GM23338 (cell line): ENCODE measurements at regions not wholly inside any gene's neighbourhood (a gene's known extent, or its start where the extent isn't known, plus 50 kb on each side); places are given as distances from the start of the nearest gene placed in this dataset.

Source experiments
- ATAC-seq: fragments of 200-7000 bp; cut with Tn5 transposase; 3 replicates; pipeline ENCODE4 v1.9.1; 2020
- DNase-seq: peaks from one replicate; pipeline ENCODE4 v3.0.0-alpha.2; 2015; ENCODE audit warnings: low spot score
- H2AFZ ChIP-seq: fragments of 200-600 bp; sonication (generic); 2 replicates; pipeline ENCODE4 v1.8.0; 2016; ENCODE audit warnings: antibody characterized with exemption, mild to moderate bottlenecking, moderate library complexity
- H3F3A ChIP-seq: fragments of 200-600 bp; sonication (generic); replicated peaks from 2 replicates; pipeline ENCODE4 v1.8.0; 2017; ENCODE audit warnings: antibody characterized with exemption, mixed run types, low read depth
- H3K27ac ChIP-seq: fragments of 200-600 bp; sonication (generic); 2 replicates; pipeline ENCODE4 v1.6.1; 2016; ENCODE audit warnings: low read depth
- H3K27me3 ChIP-seq: fragments of 200-600 bp; sonication (generic); 2 replicates; pipeline ENCODE4 v1.8.0; 2016; ENCODE audit warnings: mild to moderate bottlenecking, mixed run types, moderate library complexity; ENCODE audit not compliant: insufficient read depth
- H3K36me3 ChIP-seq: fragments of 200-600 bp; sonication (generic); 2 replicates; pipeline ENCODE4 v1.8.0; 2016; ENCODE audit warnings: mild to moderate bottlenecking; ENCODE audit not compliant: insufficient read depth
- H3K4me1 ChIP-seq: fragments of 200-600 bp; sonication (generic); 2 replicates; pipeline ENCODE4 v1.8.0; 2016; ENCODE audit warnings: mild to moderate bottlenecking, moderate library complexity; ENCODE audit not compliant: insufficient read depth
- H3K4me2 ChIP-seq: fragments of 200-600 bp; sonication (generic); 2 replicates; pipeline ENCODE4 v1.7.1; 2017; ENCODE audit warnings: mixed run types
- H3K4me3 ChIP-seq: fragments of 200-600 bp; sonication (generic); 2 replicates; pipeline ENCODE4 v1.6.1; 2016; ENCODE audit warnings: mixed run types
- H3K79me2 ChIP-seq: fragments of 200-600 bp; sonication (generic); replicated peaks from 2 replicates; pipeline ENCODE4 v1.8.0; 2017; ENCODE audit warnings: mild to moderate bottlenecking; ENCODE audit not compliant: insufficient read depth
- H3K9me2 ChIP-seq: fragments of 200-600 bp; sonication (generic); 2 replicates; pipeline ENCODE4 v1.8.0; 2017; ENCODE audit not compliant: insufficient read depth
- H4K20me1 ChIP-seq: fragments of 200-600 bp; sonication (generic); replicated peaks from 2 replicates; pipeline ENCODE4 v1.8.0; 2017; ENCODE audit warnings: mild to moderate bottlenecking; ENCODE audit not compliant: insufficient read depth
- H3K27ac Mint-ChIP-seq: 2 replicates; pipeline ENCODE4 v1.8.0; 2020; ENCODE audit warnings: inconsistent platforms, mild to moderate bottlenecking, moderate library complexity, mixed read lengths
- H3K27me3 Mint-ChIP-seq: 3 replicates; pipeline ENCODE4 v1.8.0; 2022; ENCODE audit warnings: low read depth, mild to moderate bottlenecking, moderate library complexity, mixed read lengths, inconsistent platforms; ENCODE audit not compliant: insufficient read depth, poor library complexity
- H3K36me3 Mint-ChIP-seq: 3 replicates; pipeline ENCODE4 v1.8.0; 2021; ENCODE audit warnings: low read depth, mild to moderate bottlenecking, inconsistent platforms, moderate library complexity, mixed read lengths
- H3K4me1 Mint-ChIP-seq: 3 replicates; pipeline ENCODE4 v1.8.0; 2020; ENCODE audit warnings: mild to moderate bottlenecking, inconsistent platforms, mixed read lengths
- H3K4me3 Mint-ChIP-seq: 3 replicates; pipeline ENCODE4 v1.8.0; 2021; ENCODE audit warnings: moderate library complexity, mild to moderate bottlenecking, inconsistent platforms, mixed read lengths
- H3K9me3 Mint-ChIP-seq: 3 replicates; pipeline ENCODE4 v1.8.0; 2020; ENCODE audit warnings: moderate library complexity, mild to moderate bottlenecking, inconsistent platforms, mixed read lengths
- CREB1 ChIP-seq: fragments of 250-450 bp; sonication (Bioruptor Pico); IDR thresholded peaks from 2 replicates; pipeline ENCODE4 v1.5.0; 2020; ENCODE audit warnings: low read depth, mild to moderate bottlenecking, moderate library complexity
- EZH2 ChIP-seq: fragments of 200-600 bp; sonication (generic); IDR thresholded peaks from one replicate; pipeline ENCODE4 v1.8.0; 2017; ENCODE audit warnings: antibody characterized with exemption, mild to moderate bottlenecking, low read depth; ENCODE audit not compliant: unreplicated experiment
- EZH2phosphoT487 ChIP-seq: fragments of 200-600 bp; sonication (generic); IDR thresholded peaks from one replicate; pipeline ENCODE4 v1.8.1; 2018; ENCODE audit warnings: antibody characterized with exemption; ENCODE audit not compliant: unreplicated experiment
- NANOG ChIP-seq: IDR thresholded peaks from 2 replicates; pipeline ENCODE4 v1.6.1; 2016; ENCODE audit warnings: antibody characterized with exemption, borderline replicate concordance
- POLR2AphosphoS5 ChIP-seq: IDR thresholded peaks from 2 replicates; pipeline ENCODE4 v1.6.1; 2016; ENCODE audit warnings: antibody characterized with exemption, low read depth
- STAT1 ChIP-seq: IDR thresholded peaks from one replicate; pipeline ENCODE4 v1.6.1; 2016; ENCODE audit warnings: antibody characterized with exemption; ENCODE audit not compliant: unreplicated experiment
- ZNF114 ChIP-seq: fragments of 250-450 bp; sonication (Bioruptor Pico); IDR thresholded peaks from 2 replicates; pipeline ENCODE4 v1.5.0; 2020; ENCODE audit warnings: mild to moderate bottlenecking, moderate library complexity
- ZNF331 ChIP-seq: fragments of 250-450 bp; sonication (Bioruptor Pico); IDR thresholded peaks from 2 replicates; pipeline ENCODE4 v1.5.0; 2020; ENCODE audit warnings: low read depth, mild to moderate bottlenecking, moderate library complexity
- TF ChIP-seq, protein P1 (sequence below): IDR thresholded peaks from one replicate; pipeline ENCODE4 v1.6.1; 2018; ENCODE audit warnings: antibody characterized with exemption; ENCODE audit not compliant: unreplicated experiment
- TF ChIP-seq, protein P2 (sequence below), 2 experiments: fragments of 200-600 bp in 1 of 2; sonication (generic) in 1 of 2; conservative IDR thresholded peaks; 2 replicates each; pipeline versions ENCODE4 v1.5.1 to v1.6.1; 2016 to 2017; ENCODE audit warnings: antibody characterized with exemption in 2 of 2, low read depth in 2 of 2, mild to moderate bottlenecking in 2 of 2, moderate library complexity in 1 of 2
- TF ChIP-seq, protein P3 (sequence below): IDR thresholded peaks from 2 replicates; pipeline ENCODE4 v1.6.1; 2016; ENCODE audit warnings: antibody characterized with exemption

DNA sequence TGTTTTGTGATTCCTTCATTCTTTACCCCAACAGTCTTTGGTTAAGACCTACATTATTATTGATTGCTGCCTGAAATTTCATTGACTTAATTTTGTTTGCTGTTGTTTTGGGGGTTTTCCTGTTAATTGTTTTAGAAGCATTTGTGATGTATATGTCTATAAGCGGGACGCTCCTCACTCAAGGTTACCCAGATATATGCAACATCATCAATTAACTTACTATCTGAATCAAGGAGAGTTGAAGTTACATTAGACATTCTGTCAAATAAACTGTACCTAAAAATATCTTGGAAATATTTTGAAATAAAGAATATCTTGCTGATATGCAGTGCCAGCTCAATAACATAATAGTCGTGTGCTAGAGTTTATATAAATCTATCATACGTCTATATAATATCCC, 125.9 kb upstream of the CDH18 start:
- Histone ChIP-seq H3K4me1 (no peaks in the 10 kb centered on the region), H3K9me2 (no peaks in the 10 kb centered on the region), H3K79me2 (no peaks in the 10 kb centered on the region), H2AFZ (no peak overlapping the region), H3K27me3 (no peaks in the 10 kb centered on the region), H3K36me3 (no peaks in the 10 kb centered on the region), H3K4me3 (no peak overlapping the region), H3K27ac (no peak overlapping the region), H4K20me1 (no peaks in the 10 kb centered on the region), H3K4me2 (no peak overlapping the region), H3F3A (no peaks in the 10 kb centered on the region)
- ATAC-seq (no peak), DNase-seq (no peak)
- TF ChIP-seq POLR2AphosphoS5, result no peak
- TF ChIP-seq EZH2phosphoT487, result no peak
- TF ChIP-seq, protein P1, sequence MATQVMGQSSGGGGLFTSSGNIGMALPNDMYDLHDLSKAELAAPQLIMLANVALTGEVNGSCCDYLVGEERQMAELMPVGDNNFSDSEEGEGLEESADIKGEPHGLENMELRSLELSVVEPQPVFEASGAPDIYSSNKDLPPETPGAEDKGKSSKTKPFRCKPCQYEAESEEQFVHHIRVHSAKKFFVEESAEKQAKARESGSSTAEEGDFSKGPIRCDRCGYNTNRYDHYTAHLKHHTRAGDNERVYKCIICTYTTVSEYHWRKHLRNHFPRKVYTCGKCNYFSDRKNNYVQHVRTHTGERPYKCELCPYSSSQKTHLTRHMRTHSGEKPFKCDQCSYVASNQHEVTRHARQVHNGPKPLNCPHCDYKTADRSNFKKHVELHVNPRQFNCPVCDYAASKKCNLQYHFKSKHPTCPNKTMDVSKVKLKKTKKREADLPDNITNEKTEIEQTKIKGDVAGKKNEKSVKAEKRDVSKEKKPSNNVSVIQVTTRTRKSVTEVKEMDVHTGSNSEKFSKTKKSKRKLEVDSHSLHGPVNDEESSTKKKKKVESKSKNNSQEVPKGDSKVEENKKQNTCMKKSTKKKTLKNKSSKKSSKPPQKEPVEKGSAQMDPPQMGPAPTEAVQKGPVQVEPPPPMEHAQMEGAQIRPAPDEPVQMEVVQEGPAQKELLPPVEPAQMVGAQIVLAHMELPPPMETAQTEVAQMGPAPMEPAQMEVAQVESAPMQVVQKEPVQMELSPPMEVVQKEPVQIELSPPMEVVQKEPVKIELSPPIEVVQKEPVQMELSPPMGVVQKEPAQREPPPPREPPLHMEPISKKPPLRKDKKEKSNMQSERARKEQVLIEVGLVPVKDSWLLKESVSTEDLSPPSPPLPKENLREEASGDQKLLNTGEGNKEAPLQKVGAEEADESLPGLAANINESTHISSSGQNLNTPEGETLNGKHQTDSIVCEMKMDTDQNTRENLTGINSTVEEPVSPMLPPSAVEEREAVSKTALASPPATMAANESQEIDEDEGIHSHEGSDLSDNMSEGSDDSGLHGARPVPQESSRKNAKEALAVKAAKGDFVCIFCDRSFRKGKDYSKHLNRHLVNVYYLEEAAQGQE, result no peak
- TF ChIP-seq NANOG, result no peak
- TF ChIP-seq ZNF114 (CRISPR knock-in tag), result no peak
- TF ChIP-seq, protein P2, sequence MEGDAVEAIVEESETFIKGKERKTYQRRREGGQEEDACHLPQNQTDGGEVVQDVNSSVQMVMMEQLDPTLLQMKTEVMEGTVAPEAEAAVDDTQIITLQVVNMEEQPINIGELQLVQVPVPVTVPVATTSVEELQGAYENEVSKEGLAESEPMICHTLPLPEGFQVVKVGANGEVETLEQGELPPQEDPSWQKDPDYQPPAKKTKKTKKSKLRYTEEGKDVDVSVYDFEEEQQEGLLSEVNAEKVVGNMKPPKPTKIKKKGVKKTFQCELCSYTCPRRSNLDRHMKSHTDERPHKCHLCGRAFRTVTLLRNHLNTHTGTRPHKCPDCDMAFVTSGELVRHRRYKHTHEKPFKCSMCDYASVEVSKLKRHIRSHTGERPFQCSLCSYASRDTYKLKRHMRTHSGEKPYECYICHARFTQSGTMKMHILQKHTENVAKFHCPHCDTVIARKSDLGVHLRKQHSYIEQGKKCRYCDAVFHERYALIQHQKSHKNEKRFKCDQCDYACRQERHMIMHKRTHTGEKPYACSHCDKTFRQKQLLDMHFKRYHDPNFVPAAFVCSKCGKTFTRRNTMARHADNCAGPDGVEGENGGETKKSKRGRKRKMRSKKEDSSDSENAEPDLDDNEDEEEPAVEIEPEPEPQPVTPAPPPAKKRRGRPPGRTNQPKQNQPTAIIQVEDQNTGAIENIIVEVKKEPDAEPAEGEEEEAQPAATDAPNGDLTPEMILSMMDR (conservative IDR thresholded peaks at IDR 0.05; ENCODE audit: low read depth in 2 of 2), result no peak
- no peak for TF ChIP-seq ZNF331 (CRISPR knock-in tag)
- TF ChIP-seq CREB1 (CRISPR knock-in tag), result no peak
- TF ChIP-seq, protein P3, sequence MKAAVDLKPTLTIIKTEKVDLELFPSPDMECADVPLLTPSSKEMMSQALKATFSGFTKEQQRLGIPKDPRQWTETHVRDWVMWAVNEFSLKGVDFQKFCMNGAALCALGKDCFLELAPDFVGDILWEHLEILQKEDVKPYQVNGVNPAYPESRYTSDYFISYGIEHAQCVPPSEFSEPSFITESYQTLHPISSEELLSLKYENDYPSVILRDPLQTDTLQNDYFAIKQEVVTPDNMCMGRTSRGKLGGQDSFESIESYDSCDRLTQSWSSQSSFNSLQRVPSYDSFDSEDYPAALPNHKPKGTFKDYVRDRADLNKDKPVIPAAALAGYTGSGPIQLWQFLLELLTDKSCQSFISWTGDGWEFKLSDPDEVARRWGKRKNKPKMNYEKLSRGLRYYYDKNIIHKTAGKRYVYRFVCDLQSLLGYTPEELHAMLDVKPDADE, result no peak
- no peak for TF ChIP-seq STAT1
- no peak for TF ChIP-seq EZH2
- H3K9me3 Mint-ChIP-seq, result no peaks in the 10 kb centered on the region; the same call in 2 of the 3 replicates
- H3K4me1 Mint-ChIP-seq, result peaks cover 8% of the 10 kb centered on the region; the same call in 2 of the 3 replicates
- H3K27ac Mint-ChIP-seq, result no peak overlapping the region
- no peaks in the 10 kb centered on the region for H3K36me3 Mint-ChIP-seq
- no peaks in the 10 kb centered on the region for H3K27me3 Mint-ChIP-seq
- H3K4me3 Mint-ChIP-seq, result no peak overlapping the region
